ENCODE measurements at regions not wholly inside any gene's neighbourhood (a gene's known extent, or its start where the extent isn't known, plus 50 kb on each side); places are given as distances from the start of the nearest gene placed in this dataset.

DNA sequence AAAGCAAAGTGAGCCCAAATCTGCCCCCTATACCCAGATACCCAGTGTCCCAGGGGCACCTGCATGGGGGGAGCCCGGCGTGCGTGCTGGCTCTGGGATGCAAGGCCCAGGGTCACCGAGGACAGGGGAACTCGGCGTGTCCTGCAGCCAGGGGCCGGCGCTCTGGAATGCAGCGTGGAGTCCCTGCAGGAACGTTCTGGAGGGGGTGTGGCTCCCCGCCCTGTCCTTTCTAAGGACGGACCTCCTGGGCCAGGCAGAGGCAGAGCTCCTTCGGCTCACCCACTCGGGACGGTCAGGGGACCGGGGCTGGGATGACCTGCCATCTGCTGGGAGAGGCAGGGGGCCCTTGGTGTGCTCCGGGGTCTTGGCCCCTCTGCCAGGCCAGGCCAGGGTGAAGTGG is 1196.8 kb downstream of the BRD1 start:
- TF ChIP-seq, protein P1, sequence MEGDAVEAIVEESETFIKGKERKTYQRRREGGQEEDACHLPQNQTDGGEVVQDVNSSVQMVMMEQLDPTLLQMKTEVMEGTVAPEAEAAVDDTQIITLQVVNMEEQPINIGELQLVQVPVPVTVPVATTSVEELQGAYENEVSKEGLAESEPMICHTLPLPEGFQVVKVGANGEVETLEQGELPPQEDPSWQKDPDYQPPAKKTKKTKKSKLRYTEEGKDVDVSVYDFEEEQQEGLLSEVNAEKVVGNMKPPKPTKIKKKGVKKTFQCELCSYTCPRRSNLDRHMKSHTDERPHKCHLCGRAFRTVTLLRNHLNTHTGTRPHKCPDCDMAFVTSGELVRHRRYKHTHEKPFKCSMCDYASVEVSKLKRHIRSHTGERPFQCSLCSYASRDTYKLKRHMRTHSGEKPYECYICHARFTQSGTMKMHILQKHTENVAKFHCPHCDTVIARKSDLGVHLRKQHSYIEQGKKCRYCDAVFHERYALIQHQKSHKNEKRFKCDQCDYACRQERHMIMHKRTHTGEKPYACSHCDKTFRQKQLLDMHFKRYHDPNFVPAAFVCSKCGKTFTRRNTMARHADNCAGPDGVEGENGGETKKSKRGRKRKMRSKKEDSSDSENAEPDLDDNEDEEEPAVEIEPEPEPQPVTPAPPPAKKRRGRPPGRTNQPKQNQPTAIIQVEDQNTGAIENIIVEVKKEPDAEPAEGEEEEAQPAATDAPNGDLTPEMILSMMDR (IDR thresholded peaks at IDR 0.05), result no peak
- no peak for TF ChIP-seq POLR2A (IDR thresholded peaks at IDR 0.05)
